ENCODE measurements at regions not wholly inside any gene's neighbourhood (a gene's known extent, or its start where the extent isn't known, plus 50 kb on each side); places are given as distances from the start of the nearest gene placed in this dataset.

DNA sequence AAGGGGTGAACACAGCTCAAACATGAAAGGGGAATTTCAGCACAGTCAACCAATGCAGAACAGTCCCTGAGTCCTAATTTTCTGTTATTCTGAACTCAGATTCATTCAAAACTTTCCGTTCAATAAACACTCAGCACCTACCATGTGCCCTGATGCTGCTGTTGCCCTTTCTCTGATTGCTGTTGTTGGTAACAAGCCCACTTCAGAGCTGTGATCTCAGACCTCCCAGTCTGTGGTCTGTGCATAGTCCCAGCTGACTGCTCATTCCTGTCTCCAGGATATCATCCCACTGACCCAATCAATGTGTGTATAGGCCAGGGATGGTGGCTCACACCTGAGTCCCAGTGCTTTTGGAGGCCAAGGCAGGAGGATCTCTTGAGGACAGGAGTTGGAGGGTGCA, 82.7 kb upstream of the SLC35G4 start:
- Mint-ChIP-seq H3K4me1 (no peaks in the 10 kb centered on the region), H3K27me3 (ENCODE audit: insufficient read depth) (peaks cover 5% of the 10 kb centered on the region), H3K27ac (no peak overlapping the region), H3K36me3 (ENCODE audit: low read depth) (no peaks in the 10 kb centered on the region), H3K4me3 (no peak overlapping the region), H3K9me3 (no peaks in the 10 kb centered on the region)
- no peak for DNase-seq
- Histone ChIP-seq H3K36me3 (ENCODE audit: control insufficient read depth, insufficient read depth, low read length) (no peaks in the 10 kb centered on the region), H3K27me3 (ENCODE audit: control insufficient read depth, insufficient read depth, low read length, poor library complexity, severe bottlenecking) (no peaks in the 10 kb centered on the region), H3K27ac (ENCODE audit: low read depth, low read length) (no peak overlapping the region), H3K9me3 (ENCODE audit: control insufficient read depth, low read length) (no peaks in the 10 kb centered on the region), H3K4me3 (ENCODE audit: low read length) (no peak overlapping the region), H3K9ac (ENCODE audit: extremely low read depth, low read length, poor library complexity, severe bottlenecking) (no peak overlapping the region), H3K4me1 (ENCODE audit: control insufficient read depth, insufficient read depth, low read length) (no peaks in the 10 kb centered on the region)
- TF ChIP-seq, protein P1, sequence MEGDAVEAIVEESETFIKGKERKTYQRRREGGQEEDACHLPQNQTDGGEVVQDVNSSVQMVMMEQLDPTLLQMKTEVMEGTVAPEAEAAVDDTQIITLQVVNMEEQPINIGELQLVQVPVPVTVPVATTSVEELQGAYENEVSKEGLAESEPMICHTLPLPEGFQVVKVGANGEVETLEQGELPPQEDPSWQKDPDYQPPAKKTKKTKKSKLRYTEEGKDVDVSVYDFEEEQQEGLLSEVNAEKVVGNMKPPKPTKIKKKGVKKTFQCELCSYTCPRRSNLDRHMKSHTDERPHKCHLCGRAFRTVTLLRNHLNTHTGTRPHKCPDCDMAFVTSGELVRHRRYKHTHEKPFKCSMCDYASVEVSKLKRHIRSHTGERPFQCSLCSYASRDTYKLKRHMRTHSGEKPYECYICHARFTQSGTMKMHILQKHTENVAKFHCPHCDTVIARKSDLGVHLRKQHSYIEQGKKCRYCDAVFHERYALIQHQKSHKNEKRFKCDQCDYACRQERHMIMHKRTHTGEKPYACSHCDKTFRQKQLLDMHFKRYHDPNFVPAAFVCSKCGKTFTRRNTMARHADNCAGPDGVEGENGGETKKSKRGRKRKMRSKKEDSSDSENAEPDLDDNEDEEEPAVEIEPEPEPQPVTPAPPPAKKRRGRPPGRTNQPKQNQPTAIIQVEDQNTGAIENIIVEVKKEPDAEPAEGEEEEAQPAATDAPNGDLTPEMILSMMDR (conservative IDR thresholded peaks at IDR 0.05): no peak
- 91 to 100% methylated on average over 1 of the region's 1 CpG for WGBS, 2 experiments (ENCODE audit: insufficient coverage in 1 of 2, insufficient read length in 1 of 2)

DNA sequence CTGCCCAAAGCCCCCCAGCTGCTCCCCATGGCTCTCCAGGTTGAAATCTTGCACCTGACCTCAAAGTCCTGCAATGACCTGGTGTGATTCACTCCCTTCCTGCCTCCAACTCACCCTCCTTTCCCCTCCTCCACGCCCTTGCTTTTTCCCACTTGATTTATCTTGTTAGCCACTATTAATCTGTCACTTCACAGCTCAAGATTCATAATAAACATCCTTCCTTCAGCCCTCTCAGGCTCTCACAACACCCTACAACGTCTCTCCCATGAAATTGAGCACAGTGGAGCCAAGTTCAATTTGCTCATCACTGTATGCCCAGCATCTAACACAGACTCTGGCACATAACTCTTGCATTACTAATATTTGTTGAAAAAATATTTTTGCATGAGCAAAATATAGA, 85.6 kb upstream of the SLC35G4 start:
- WGBS, 2 experiments (ENCODE audit: insufficient coverage in 1 of 2, insufficient read length in 1 of 2): 78 to 85% methylated on average over 2 of the region's 2 CpGs
- DNase-seq: no peak
- Mint-ChIP-seq H3K4me3 (no peak overlapping the region), H3K4me1 (no peaks in the 10 kb centered on the region), H3K9me3 (no peaks in the 10 kb centered on the region), H3K36me3 (ENCODE audit: low read depth) (no peaks in the 10 kb centered on the region), H3K27me3 (ENCODE audit: insufficient read depth) (peaks cover 9% of the 10 kb centered on the region), H3K27ac (no peak overlapping the region)
- H3K4me1 ChIP-seq (ENCODE audit: control insufficient read depth, insufficient read depth, low read length): no peaks in the 10 kb centered on the region
- H3K9ac ChIP-seq (ENCODE audit: extremely low read depth, low read length, poor library complexity, severe bottlenecking): no peak overlapping the region
- no peaks in the 10 kb centered on the region for H3K36me3 ChIP-seq (ENCODE audit: control insufficient read depth, insufficient read depth, low read length)
- TF ChIP-seq, protein P1 (conservative IDR thresholded peaks at IDR 0.05): no peak
- H3K27me3 ChIP-seq (ENCODE audit: control insufficient read depth, insufficient read depth, low read length, poor library complexity, severe bottlenecking): no peaks in the 10 kb centered on the region
- no peak overlapping the region for H3K27ac ChIP-seq (ENCODE audit: low read depth, low read length)
- H3K4me3 ChIP-seq (ENCODE audit: low read length): no peak overlapping the region
- no peaks in the 10 kb centered on the region for H3K9me3 ChIP-seq (ENCODE audit: control insufficient read depth, low read length)

DNA sequence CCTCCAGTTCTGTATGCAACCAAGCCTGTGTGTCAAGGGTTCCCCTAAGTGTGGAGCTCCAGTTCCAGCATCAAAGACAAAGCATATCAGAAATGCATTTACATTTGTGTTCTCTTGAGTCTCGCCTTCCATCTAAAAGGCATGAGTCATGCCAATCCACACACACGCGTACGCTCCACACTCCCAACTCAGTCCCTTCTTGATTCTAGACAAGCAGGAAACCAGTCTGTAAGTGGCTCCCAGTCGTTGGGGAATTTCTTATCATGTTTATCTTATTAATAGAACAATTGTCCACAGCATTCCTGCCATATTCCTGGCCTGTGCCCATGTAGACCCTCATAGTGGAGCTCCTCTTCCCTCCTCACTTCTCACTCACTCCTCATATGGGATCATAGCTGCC, 86.4 kb upstream of the SLC35G4 start:
- Mint-ChIP-seq H3K27me3 (ENCODE audit: insufficient read depth) (peaks cover 17% of the 10 kb centered on the region), H3K27ac (no peak overlapping the region), H3K4me1 (no peaks in the 10 kb centered on the region), H3K9me3 (no peaks in the 10 kb centered on the region), H3K36me3 (ENCODE audit: low read depth) (no peaks in the 10 kb centered on the region), H3K4me3 (no peak overlapping the region)
- Histone ChIP-seq H3K27me3 (ENCODE audit: control insufficient read depth, insufficient read depth, low read length, poor library complexity, severe bottlenecking) (no peaks in the 10 kb centered on the region), H3K9me3 (ENCODE audit: control insufficient read depth, low read length) (no peaks in the 10 kb centered on the region), H3K27ac (ENCODE audit: low read depth, low read length) (no peak overlapping the region), H3K36me3 (ENCODE audit: control insufficient read depth, insufficient read depth, low read length) (no peaks in the 10 kb centered on the region), H3K4me3 (ENCODE audit: low read length) (no peak overlapping the region), H3K9ac (ENCODE audit: extremely low read depth, low read length, poor library complexity, severe bottlenecking) (no peak overlapping the region), H3K4me1 (ENCODE audit: control insufficient read depth, insufficient read depth, low read length) (no peaks in the 10 kb centered on the region)
- 93 to 100% methylated on average over 2 to 5 of the region's 5 CpGs for WGBS, 2 experiments (ENCODE audit: insufficient coverage in 1 of 2, insufficient read length in 1 of 2)
- DNase-seq: no peak
- TF ChIP-seq, protein P1 (conservative IDR thresholded peaks at IDR 0.05): no peak
